ENCODE measurements at regions not wholly inside any gene's neighbourhood (a gene's known extent, or its start where the extent isn't known, plus 50 kb on each side); places are given as distances from the start of the nearest gene placed in this dataset.

- POLR2A ChIA-PET: no interaction called here
- Histone ChIP-seq H3K36me3 (ENCODE audit: control insufficient read depth in 2 of 2, extremely low read depth in 1 of 2, insufficient read depth in 2 of 2, low read length in 2 of 2) (no peaks in the 10 kb centered on the region), H3K4me1 (ENCODE audit: control insufficient read depth, extremely low read depth, insufficient read depth, low read length) (no peaks in the 10 kb centered on the region), H3K4me3 (replicated peaks in 1 of 3; ENCODE audit: insufficient read depth in 1 of 3, low read depth in 1 of 3, low read length in 3 of 3) (no peak overlapping the region), H2AFZ (ENCODE audit: low read depth, low read length) (no peak overlapping the region), H3K9ac (replicated peaks; ENCODE audit: extremely low read depth, insufficient read depth, low read length) (no peak overlapping the region), H3K79me2 (ENCODE audit: control insufficient read depth, insufficient read depth, low read length) (no peaks in the 10 kb centered on the region), H3K9me3 (replicated peaks; ENCODE audit: control insufficient read depth, insufficient read depth, low read length) (no peaks in the 10 kb centered on the region), H3K27ac (ENCODE audit: insufficient read depth, low read depth, low read length) (no peak overlapping the region), H3K27me3 (ENCODE audit: control insufficient read depth in 2 of 2, insufficient read depth in 2 of 2, low read length in 2 of 2) (no peaks in the 10 kb centered on the region), H4K20me1 (replicated peaks; ENCODE audit: control insufficient read depth, extremely low read depth, insufficient read depth, low read length) (no peaks in the 10 kb centered on the region), H3K4me2 (ENCODE audit: insufficient read depth, low read length) (no peak overlapping the region), H3K9me1 (replicated peaks; ENCODE audit: control insufficient read depth, extremely low read depth, insufficient read depth, low read length) (no peaks in the 10 kb centered on the region)
- DNase-seq (ENCODE audit: low read depth, low spot score): no peak
- BruUV-seq (replicated peaks): no TSS peak
- CTCF ChIA-PET: no interaction called here
- TF ChIP-seq JUN (IDR thresholded peaks at IDR 0.05; ENCODE audit: borderline replicate concordance, insufficient read depth, insufficient read length, low read depth) (no peak), POLR2AphosphoS5 (IDR thresholded peaks at IDR 0.05; ENCODE audit: insufficient read depth, low read depth, low read length) (no peak), FOS (IDR thresholded peaks at IDR 0.05; ENCODE audit: borderline replicate concordance, insufficient read depth, low read length) (no peak), MAX (IDR thresholded peaks at IDR 0.05; ENCODE audit: insufficient read depth, insufficient read length) (no peak), MYC (IDR thresholded peaks at IDR 0.05; ENCODE audit: low read depth, low read length) (no peak), POLR2A (IDR thresholded peaks at IDR 0.05; ENCODE audit: low read depth, low read length) (no peak), CTCF (IDR thresholded peaks at IDR 0.05; ENCODE audit: extremely low read depth in 1 of 2, insufficient read depth in 1 of 2, low read depth in 1 of 2, low read length in 2 of 2) (no peak), EZH2 (IDR thresholded peaks at IDR 0.05; ENCODE audit: borderline replicate concordance, low read depth, low read length, severe bottlenecking) (no peak), GATA2 (IDR thresholded peaks at IDR 0.05; ENCODE audit: insufficient read depth, insufficient read length, low read depth, low read length) (no peak)
- FAIRE-seq: no peak
- intact Hi-C loops (cut with micrococcal nuclease): no loop called here
- dilution Hi-C loops (cut with MboI; ENCODE audit: extremely low pct_ligation_motif_present, low sequenced_read_pairs): no loop called here
Observed at GRCh38 chr3:66907136-66907535, 91.0 kb upstream of the KBTBD8 start.

Measured in endothelial cell of umbilical vein (primary cell).